Neural cell (in vitro differentiated cells): ENCODE measurements at regions not wholly inside any gene's neighbourhood (a gene's known extent, or its start where the extent isn't known, plus 50 kb on each side); places are given as distances from the start of the nearest gene placed in this dataset.

Experiments used
- MXI1 ChIP-seq: fragments of 450-650 bp; conservative IDR thresholded peaks from 2 replicates; pipeline ENCODE4 v1.6.1; 2014; ENCODE audit warnings: antibody characterized with exemption, mild to moderate bottlenecking; ENCODE audit not compliant: poor library complexity, severe bottlenecking
- TF ChIP-seq, protein P1 (sequence below): fragments of 450-650 bp; IDR thresholded peaks from 2 replicates; pipeline ENCODE4 v1.5.1; 2014; ENCODE audit warnings: antibody characterized with exemption, mild to moderate bottlenecking, moderate library complexity; ENCODE audit not compliant: poor library complexity, severe bottlenecking

GRCh38 chr12:81874166-81874565 is 115.0 kb upstream of the PPFIA2 start:
- TF ChIP-seq, protein P1, sequence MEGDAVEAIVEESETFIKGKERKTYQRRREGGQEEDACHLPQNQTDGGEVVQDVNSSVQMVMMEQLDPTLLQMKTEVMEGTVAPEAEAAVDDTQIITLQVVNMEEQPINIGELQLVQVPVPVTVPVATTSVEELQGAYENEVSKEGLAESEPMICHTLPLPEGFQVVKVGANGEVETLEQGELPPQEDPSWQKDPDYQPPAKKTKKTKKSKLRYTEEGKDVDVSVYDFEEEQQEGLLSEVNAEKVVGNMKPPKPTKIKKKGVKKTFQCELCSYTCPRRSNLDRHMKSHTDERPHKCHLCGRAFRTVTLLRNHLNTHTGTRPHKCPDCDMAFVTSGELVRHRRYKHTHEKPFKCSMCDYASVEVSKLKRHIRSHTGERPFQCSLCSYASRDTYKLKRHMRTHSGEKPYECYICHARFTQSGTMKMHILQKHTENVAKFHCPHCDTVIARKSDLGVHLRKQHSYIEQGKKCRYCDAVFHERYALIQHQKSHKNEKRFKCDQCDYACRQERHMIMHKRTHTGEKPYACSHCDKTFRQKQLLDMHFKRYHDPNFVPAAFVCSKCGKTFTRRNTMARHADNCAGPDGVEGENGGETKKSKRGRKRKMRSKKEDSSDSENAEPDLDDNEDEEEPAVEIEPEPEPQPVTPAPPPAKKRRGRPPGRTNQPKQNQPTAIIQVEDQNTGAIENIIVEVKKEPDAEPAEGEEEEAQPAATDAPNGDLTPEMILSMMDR = no peak
- no peak for TF ChIP-seq MXI1
